HG03442 (cell line): ENCODE measurements at regions not wholly inside any gene's neighbourhood (a gene's known extent, or its start where the extent isn't known, plus 50 kb on each side); places are given as distances from the start of the nearest gene placed in this dataset.

Source experiments
- ATAC-seq: cut with Tn5 transposase; IDR thresholded peaks from one replicate; pipeline ENCODE4 v1.9.1; 2021; ENCODE audit warnings: mild to moderate bottlenecking, moderate library complexity; ENCODE audit not compliant: unreplicated experiment

GRCh38 chr12:46500673-46501072, 128.1 kb upstream of the SLC38A2 start:
- no peak for ATAC-seq

DNA sequence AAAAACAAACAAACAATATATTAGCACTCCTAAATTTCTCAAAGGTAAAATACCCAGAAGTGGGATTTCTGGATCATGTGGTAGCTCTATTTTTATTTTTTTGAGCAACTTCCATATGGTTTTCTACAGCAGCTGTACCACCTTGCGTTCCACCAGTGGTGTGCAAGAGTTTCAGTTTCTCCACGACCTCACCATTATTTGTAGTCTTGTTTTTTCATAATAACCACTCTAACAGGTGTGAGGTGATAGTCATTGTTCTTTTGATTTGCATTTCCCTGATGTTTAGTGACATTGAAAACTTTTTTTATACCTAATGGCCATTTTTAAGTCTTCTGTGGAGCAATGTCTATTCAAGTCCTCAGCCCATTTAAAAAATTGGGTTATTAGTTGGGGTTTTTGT, 127.3 kb upstream of the SLC38A2 start:
- peak; percentile 93 for ATAC-seq

DNA sequence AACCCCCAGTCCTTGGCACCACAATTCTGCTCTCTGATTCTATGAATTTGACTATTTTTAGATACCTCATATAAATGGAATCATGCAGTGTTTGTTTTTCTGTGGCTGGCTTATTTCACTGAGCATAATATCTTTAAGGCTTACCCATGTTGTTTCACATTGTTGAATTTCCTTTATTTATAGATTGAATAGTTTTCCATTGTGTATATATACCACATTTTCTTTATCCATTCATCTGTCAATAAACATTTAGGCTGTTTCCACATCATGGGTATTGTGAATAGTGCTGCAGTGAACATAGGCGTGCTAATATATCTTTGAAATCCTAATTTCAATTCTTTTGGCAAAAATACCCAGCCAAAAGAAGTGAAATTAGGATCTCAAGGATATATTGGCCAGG, 126.7 kb upstream of the SLC38A2 start:
- ATAC-seq, result no peak

DNA sequence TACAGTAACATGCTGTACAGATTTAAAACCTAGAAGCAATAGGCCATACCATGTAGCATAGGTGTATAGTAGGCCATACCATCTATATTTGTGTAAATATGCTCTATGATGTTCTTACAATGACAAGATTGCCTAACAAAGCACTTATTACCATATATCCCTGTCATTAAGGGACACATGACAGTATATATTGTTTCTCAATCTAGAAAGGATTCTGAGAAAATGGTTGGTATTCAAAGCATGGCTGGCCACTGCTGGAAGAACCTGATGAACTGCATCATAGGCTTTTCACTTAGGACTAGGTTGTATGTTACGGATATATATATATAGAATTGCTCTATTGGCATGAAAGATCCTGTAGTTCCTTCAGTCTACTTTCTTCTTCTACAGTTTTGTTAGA, 125.2 kb upstream of the SLC38A2 start:
- ATAC-seq, result no peak

- ATAC-seq, result no peak
Observed at GRCh38 chr12:46494424-46494823, 121.9 kb upstream of the SLC38A2 start.

DNA sequence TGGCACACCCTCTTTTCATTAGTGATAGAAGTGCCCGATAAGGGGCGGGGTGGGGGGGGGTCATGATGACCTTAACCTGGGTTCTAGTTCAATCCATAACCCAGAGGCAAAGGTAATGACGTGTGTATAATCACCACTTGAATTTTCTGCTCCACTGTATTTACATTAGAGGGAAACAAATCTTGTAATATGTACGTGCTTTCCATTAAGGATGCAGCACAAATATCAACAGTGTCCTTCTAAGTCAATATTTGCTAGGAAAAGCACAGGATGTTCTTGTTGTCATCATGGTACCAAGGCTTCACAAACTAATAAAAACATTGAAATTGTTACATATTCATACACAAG, 121.2 kb upstream of the SLC38A2 start:
- no peak for ATAC-seq

DNA sequence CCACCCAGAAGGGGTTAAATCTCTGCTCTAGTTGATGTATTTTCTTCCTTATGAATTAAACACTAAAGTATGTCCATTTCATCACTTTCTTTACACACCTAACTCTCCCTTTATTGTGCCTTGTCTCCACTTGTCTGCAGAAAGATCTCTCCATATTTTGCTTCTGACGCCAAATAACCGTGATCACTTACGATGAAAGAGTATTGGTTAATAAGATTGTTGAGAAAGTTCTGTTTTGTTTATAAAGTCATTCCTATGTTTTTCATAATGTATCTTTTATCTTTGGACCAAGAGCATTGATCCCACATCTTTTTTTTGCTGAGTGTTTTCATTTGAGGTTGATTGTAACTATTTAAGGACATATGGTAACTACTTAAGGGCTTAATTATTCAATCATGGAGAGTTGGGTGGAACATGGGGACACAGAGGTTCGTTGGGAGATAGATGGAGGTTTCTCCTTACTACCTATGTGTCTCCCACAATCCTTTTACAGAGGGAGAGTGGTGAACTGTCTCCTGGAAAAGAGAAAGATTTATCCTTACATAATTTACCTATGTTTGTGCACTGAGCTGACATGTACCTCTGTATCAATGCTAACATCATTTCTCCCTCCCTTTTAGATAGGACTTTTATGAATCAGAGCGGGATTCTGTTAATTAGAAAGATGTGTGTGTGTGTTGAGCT, 120.7 kb upstream of the SLC38A2 start:
- ATAC-seq, result no peak

DNA sequence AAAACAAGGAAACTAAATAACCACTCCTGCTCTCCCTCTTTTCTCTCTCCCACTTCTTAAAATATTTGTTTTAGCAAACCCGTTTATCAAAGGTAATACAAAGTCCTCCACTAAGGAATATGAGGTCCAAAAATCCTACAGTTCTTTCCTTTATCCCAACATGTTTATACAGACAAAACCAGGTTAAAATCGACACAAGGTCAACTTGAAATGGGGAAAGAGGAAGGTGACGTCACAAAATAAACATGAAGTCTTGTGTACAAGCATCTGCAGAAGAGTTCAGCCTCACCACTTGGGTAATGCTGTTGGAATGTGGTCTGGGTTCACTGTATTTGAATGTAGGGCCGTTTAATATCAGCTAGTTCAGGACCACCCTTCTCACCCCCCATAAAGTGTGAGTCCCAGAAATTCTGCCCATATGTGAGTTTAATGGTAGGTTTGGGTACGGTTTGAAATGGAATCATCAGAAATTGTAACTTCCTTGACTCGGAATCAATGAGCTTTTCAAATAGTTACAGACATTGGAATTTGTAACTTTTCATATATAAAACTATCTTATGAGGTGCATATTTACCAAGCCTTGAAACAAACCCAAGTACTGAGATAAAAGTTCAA, 120.0 kb upstream of the SLC38A2 start:
- ATAC-seq, result no peak

GRCh38 chr12:46491548-46491947, 119.0 kb upstream of the SLC38A2 start:
- ATAC-seq, result no peak

- no peak for ATAC-seq
Observed at GRCh38 chr12:46490635-46491034, 118.1 kb upstream of the SLC38A2 start.

GRCh38 chr12:46489951-46490388, 117.4 kb upstream of the SLC38A2 start:
- no peak for ATAC-seq

GRCh38 chr12:46487567-46488131, 115.1 kb upstream of the SLC38A2 start:
- ATAC-seq, result peak; percentile 49

- ATAC-seq, result no peak
Observed at GRCh38 chr12:46486588-46486987, 114.0 kb upstream of the SLC38A2 start.

GRCh38 chr12:46485853-46486252, 113.3 kb upstream of the SLC38A2 start:
- ATAC-seq, result no peak

DNA sequence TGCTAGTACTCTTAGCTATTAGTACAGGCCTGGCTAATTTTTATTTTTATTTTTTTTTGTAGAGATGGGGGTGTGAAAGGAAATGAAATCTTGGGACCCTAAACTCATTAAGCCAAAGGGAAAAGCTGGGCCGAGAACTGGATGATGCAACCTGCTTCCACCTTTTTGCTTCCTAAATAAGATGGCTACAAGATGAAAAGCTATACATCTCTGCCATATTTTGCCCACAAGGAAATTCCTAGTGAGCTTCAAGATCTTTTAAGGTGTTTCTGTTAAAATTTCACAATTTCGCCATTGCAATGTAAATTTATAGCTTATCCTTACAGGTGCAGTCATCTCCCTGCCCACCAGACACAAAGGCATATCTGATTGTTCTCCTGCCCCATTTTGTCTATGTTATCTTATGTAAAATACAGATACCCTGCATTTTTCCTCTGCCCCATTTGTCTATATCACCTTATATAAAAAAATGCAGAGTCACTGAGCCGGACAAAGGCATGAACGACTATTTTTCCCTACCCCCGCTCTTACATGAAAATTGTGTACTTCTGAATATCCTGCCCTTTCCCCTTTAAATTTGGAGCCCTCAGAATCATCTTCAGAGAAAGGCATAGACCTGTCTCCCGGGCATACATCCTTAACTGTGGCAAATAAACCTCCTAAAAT, 112.0 kb upstream of the SLC38A2 start:
- ATAC-seq, result no peak

- no peak for ATAC-seq
Observed at GRCh38 chr12:46483572-46484395, 111.2 kb upstream of the SLC38A2 start.

DNA sequence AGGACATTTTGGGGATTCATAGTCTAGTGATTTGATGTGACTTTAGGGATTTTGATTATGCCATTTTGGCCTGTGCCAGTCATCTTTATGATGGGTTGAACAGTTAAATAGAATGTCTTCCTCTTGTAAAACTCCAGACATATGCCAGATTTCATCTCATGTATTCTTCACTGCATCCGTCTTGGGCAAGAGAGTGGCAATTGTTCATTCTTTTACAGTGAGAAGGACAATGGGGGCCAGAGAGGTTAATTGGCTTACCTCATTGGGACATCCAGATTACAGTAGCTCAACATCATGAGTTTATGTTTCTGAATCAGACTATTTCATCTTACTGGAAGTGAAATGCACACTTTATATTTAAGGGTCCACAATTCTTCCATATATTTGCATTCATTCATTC, 108.2 kb upstream of the SLC38A2 start:
- ATAC-seq, result no peak

- ATAC-seq, result no peak
Observed at GRCh38 chr12:46480316-46480715, 107.7 kb upstream of the SLC38A2 start.

DNA sequence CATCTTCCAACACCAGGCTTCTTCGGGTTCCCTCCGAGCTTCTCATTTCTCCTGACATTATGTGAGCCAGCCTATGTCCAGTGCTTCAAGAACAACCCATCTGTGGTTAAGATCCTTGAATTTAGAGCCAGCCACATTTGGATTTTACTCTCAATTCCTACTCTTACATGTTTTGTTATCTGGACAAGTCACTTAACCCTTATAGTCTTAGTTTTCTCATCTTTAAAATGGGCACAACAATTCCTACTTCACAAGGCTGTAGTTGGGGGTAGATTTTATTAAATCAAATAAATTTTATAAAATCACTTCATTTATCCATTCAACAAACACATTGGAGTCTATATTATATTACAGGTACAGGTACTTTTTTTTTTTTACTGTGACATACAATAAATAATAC, 105.5 kb upstream of the SLC38A2 start:
- ATAC-seq, result no peak

DNA sequence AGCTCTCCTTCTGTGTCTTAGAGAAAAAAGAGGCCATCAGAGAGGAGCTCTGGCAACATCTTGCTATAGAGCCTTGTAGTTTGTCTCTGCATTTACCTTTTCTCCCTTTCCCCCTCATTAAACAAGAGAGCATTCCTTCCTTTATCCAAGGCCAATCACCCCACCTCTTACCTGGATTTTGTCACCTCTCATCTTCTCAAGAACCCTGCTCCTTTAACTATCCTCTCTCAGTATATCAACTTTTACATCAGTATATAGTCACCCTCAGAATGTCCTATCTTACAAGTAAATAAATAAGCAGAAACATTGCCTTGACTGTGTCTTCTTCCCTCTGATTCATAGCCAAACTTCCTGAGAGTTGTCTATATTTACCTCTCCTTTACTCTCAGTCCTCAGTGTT, 105.0 kb upstream of the SLC38A2 start:
- ATAC-seq, result no peak

DNA sequence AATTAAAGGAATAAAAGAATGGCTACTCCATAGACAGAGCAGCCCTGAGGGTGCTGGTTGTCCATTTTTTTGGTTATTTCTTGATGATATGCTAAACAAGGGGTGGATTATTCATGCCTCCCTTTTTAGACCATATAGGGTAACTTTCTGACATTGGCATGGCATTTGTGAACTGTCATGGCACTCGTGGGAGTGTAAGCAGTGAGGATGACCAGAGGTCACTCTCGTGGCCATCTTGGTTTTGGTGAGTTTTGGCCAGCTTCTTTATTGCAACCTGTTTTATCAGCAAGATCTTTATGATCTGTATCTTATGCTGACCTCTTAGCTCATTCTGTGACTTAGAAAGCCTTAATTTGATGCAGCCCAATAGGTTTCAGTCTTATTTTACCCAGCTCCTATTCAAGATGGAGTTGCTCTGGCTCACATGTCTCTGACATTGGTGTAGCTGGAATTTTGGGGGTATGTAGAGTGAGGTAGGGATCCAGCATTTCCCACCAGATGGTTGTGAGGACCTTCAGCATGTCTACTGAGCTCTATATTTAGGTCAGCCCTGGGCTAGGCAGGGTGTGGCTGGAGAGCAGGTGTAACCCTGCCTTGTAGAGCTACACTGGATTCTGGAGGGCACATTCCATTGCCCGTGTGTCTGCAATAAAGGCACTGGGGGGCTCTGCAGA, 103.5 kb upstream of the SLC38A2 start:
- ATAC-seq, result no peak
